ENCODE measurements at regions not wholly inside any gene's neighbourhood (a gene's known extent, or its start where the extent isn't known, plus 50 kb on each side); places are given as distances from the start of the nearest gene placed in this dataset.

GRCh38 chr19:13606156-13606555 lies 99.9 kb upstream of the CACNA1A start:
- no peak for DNase-seq (ENCODE audit: low spot score)

DNA sequence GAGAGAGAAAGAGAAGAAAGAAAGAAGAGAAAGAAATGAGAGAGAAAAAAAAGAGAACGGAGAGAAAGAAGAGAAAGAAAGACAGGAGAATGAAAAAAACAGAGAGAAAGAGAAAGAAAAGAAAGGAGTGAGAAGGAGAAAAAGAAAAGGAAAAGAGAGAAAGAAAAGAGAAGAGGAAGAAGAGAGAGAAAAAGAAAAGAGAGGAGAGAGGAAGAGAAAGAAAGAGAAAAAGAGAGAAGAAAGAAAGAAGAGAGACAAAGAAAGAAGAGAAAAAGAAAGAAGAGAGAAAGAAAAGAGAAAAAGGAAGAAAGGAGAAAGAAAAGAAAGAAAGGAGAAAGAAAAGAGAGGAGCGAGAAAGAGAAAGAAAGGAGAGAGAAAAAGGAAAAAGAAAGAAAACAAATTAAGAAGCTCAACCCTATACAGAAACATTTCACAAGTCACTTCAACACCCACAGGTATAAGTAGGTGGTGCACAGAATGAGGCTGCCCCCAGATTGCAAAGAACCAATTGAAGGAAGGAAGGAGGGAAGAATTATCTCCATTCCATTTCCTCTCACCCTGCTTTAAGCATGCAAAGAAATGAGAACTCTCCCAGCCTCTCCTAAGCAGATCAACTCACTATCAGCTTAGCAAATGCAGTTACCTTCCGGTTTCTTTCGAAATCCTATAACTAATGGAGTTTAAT lies 98.8 kb upstream of the CACNA1A start:
- no peak for DNase-seq (ENCODE audit: low spot score)

DNA sequence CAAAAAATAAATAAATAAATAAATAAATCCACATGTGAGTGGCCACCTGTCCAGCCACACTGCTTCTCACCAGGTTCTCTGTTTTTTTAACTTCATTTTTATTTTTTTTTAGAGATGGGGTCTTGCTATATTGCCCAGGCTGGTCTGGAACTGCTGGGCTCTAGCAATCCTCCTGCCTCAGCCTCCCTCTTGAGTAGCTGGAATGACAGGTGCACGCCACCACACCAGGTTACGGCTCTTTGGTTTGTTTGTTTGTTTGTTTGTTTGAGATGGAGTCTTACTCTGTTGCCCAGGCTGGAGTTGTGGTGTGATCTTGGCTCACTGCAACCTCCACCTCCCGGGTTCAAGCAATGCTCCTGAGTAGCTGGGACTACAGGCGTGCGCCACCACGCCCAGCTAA lies 94.5 kb upstream of the CACNA1A start:
- no peak for DNase-seq (ENCODE audit: low spot score)

DNA sequence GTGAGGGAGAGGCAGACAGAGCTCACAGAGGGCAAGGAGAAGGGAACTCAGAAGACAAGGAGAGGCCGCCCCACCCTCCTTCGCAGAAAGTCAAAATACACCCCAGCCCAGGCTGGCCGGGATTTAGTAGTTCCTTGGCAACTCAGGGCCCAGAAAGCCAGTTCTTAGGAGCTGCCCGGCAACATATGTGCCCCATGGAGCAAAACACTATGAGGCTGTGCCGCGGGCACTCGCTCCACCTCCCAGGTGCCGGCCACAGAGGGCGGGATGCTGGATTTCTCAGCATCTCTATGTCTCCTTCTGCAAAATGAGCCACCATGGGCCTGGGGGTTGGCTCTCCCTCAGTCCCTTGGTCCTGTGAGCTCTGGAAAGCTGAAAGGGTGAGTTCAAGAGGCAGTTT lies 93.8 kb upstream of the CACNA1A start:
- no peak for DNase-seq (ENCODE audit: low spot score)

GRCh38 chr19:13599681-13600080 lies 93.4 kb upstream of the CACNA1A start:
- DNase-seq (ENCODE audit: low spot score), result no peak

DNA sequence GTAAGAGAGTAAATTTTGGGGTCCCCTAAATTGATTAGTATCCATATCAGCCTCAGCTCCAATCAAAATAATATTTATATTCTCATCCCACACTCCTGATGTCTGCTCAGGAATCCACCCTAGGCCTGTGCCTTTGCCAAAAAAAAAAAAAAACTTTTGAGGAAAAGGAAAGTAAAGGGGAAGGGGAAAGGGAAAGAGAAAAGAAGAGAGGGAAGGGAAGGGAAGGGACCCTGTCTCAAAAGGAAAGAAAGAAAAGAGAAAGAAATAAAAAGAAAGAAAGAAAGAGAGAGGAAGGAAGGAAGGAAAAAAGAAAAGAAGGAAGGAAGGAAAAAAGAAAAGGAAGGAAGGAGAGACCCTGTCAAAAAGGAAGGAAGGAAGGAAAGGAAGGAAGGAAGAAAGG lies 91.8 kb upstream of the CACNA1A start:
- no peak for DNase-seq (ENCODE audit: low spot score)

- peak; percentile 66 for DNase-seq (ENCODE audit: low spot score)
These were observed 91.4 kb upstream of the CACNA1A start for GRCh38 chr19:13597640-13598039.

DNA sequence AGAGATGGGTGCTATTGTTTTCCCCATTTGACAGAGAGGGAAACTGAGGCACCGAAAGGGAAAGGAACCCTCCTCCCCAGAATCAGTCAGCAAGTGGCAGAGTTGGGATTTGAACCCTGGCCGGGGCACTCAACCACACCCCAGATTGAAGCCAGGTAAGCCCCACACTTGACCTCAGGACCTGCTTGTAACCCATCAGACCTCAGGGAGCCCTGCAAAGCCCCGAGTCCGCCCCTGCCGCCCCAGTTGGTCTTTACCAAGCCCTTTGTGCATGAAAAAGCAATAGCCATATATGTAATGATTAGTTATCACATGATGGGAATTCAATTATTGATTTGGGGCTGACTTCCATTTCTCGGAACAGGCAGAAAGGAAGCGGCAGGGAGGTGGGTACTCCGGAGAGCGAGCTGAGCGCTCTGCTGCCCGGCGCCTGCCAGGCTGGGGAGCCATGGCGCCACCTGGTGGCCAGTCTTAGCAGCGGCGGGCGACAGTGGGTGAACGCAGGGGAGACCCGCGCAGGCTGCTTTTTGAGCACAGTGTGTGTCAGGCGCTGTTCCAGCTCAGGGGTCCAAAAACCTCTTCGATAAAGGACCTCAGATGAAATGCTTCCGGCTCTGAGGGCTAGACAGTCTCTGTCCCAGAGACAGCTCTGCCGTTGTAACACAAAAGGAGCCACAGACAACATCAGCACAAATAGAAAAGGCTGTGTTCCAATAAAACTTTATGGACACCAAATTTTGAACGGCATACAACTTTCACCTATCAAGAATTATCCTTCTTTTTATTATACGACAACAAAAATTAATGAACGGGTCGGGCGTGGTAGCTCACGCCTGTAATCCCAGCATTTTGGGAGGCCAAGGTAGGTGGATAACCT lies 82.9 kb upstream of the CACNA1A start:
- peak; percentile 56 for DNase-seq (ENCODE audit: low spot score)

GRCh38 chr19:13585512-13585911 lies 79.2 kb upstream of the CACNA1A start:
- no peak for DNase-seq (ENCODE audit: low spot score)

- DNase-seq (ENCODE audit: low spot score), result no peak
These were observed 77.5 kb upstream of the CACNA1A start for GRCh38 chr19:13583753-13584152.

- no peak for DNase-seq (ENCODE audit: low spot score)
These were observed 76.8 kb upstream of the CACNA1A start for GRCh38 chr19:13583114-13583513.

- DNase-seq (ENCODE audit: low spot score), result no peak
These were observed 75.3 kb upstream of the CACNA1A start for GRCh38 chr19:13581576-13581975.

GRCh38 chr19:13579388-13580060 lies 73.2 kb upstream of the CACNA1A start:
- DNase-seq (ENCODE audit: low spot score), result no peak

DNA sequence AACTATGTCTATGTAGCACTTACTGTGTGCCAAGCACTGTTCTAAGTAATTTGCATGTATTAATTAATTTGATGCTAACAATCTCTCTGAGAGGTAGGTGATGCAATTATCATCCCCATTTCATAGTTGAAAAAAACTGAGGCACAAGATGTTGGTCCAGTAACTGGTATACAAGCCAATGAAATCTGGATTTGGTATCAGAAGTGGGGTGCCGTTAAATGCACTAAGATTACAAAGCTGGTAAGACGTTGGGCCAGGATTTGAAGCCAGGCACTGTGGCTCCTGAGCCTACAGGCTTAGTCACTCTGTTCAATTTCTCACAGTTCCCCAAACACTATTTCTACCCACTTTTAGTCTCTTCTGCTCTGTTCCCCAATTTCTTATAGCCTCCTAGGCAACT lies 70.4 kb upstream of the CACNA1A start:
- DNase-seq (ENCODE audit: low spot score), result no peak

DNA sequence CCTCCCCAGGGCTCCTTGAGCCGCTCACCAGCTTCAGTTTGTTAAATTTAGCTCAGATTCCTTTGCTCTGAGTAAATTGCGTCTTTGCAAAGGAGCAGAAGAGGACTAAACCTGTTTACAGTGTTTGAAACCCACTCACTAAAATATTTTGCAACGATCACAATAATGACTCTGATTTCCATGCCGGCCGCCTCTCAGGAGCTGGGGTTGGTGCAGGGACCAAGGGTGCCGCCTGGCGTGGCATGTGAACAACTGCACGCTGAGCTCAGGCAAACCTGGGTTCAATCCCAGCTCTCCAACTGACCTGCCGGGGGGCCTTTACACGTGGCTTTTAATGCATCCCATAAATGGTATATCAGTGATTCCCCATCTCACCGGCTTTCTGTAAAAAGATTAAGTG lies 68.7 kb upstream of the CACNA1A start:
- no peak for DNase-seq (ENCODE audit: low spot score)

DNA sequence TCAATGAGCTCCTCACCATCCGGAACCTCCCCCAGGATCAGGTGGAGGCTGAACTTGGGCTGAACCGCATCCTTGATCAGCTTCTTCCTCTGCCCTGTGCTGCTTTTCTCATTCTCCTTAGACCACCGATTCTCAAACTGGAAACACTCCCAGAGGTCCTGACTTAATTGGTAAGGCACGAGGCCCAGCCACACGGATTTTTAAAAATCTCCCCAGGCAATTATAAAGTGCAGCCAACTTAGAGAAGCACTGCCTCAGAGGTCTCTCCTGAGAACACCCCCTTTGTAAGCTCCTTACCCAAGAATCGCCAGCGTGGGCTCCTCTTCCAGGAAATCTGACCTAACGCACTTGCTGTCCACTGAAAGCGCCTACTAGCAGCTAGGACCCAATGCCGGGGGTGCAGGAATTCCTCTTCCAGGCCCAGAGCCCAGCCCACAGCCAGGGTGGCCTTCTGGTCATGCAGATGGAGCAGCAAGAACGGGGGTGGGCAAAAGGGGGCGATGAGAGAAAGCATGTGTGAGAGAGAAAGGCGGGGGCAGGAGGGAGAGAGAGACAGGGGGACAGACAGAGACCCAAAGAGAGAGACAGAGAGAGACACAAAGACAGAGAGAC lies 66.9 kb upstream of the CACNA1A start:
- DNase-seq (ENCODE audit: low spot score), result no peak

DNA sequence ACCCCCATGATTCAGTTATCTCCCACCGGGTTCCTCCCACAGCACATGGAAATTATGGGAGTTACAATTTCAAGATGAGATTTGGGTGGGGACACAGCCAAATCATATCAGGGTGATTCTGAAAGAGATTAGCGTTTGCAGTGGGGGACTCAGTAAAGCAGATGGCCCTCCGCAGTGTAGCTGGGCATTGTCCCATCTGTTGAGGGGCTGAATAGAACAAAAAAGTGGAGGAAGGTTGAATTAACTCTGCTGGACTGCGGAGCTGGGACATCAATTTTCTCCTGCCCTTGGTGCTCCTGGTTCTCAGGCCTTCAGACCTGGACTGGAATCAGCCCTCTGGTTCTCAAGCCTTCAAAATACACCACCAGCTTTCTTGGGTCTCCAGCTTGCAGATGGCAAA lies 55.2 kb upstream of the CACNA1A start:
- no peak for DNase-seq (ENCODE audit: low spot score)

GRCh38 chr19:13557756-13558398 lies 51.6 kb upstream of the CACNA1A start:
- DNase-seq (ENCODE audit: low spot score), result no peak

- no peak for DNase-seq (ENCODE audit: low spot score)
These were observed 50.3 kb upstream of the CACNA1A start for GRCh38 chr19:13556552-13556951.
